H1 (cell line): ENCODE measurements at regions not wholly inside any gene's neighbourhood (a gene's known extent, or its start where the extent isn't known, plus 50 kb on each side); places are given as distances from the start of the nearest gene placed in this dataset.

Experiments used
- CTCF ChIA-PET: fragments of 300-600 bp; sonication (Branson Sonifier 250); formaldehyde crosslinking; loops from one replicate; lab custom pipeline; 2021; ENCODE audit not compliant: partially characterized antibody; lab: Charles Lee
- POLR2A ChIA-PET: fragments of 300-600 bp; sonication (Branson Sonifier 250); formaldehyde crosslinking; loops from one replicate; lab custom pipeline; 2021; ENCODE audit warnings: inconsistent platforms; ENCODE audit not compliant: partially characterized antibody; lab: Charles Lee
- DNase-seq, 2 experiments: peaks; one replicate each; pipeline versions ENCODE4 v3.0.0 to v3.0.0-alpha.2; 2010 to 2022; ENCODE audit warnings: low spot score in 2 of 2, low read depth in 1 of 2, mixed read lengths in 1 of 2
- FAIRE-seq: peaks from 2 replicates; lab custom pipeline; 2011; peaks lifted over from hg19 to GRCh38; lab: Jason Lieb, UNC
- H2AFZ ChIP-seq: 2 replicates; pipeline ENCODE4 v1.8.1; 2012; ENCODE audit warnings: low read length, inconsistent platforms
- H2AK5ac ChIP-seq: 2 replicates; pipeline ENCODE4 v1.6.1; 2013; ENCODE audit warnings: low read depth, low read length
- H2BK120ac ChIP-seq: replicated peaks from 2 replicates; pipeline ENCODE3; 2013; ENCODE audit warnings: low read depth, low read length, inconsistent platforms
- H2BK12ac ChIP-seq: 2 replicates; pipeline ENCODE4 v1.6.1; 2013; ENCODE audit warnings: low read depth, low read length
- H2BK15ac ChIP-seq: 2 replicates; pipeline ENCODE4 v1.6.1; 2013; ENCODE audit warnings: low read length
- H2BK20ac ChIP-seq: 2 replicates; pipeline ENCODE4 v1.6.1; 2013; ENCODE audit warnings: low read length
- H2BK5ac ChIP-seq: 2 replicates; pipeline ENCODE4 v1.6.1; 2013; ENCODE audit warnings: low read depth, low read length
- H3K14ac ChIP-seq: 2 replicates; pipeline ENCODE4 v1.6.1; 2013; ENCODE audit warnings: inconsistent platforms; ENCODE audit not compliant: insufficient read length
- H3K18ac ChIP-seq: 2 replicates; pipeline ENCODE4 v1.6.1; 2013; ENCODE audit warnings: low read length; ENCODE audit errors: extremely low read depth
- H3K23ac ChIP-seq: 2 replicates; pipeline ENCODE4 v1.6.1; 2013; ENCODE audit warnings: inconsistent platforms; ENCODE audit not compliant: insufficient read length
- H3K23me2 ChIP-seq: 2 replicates; pipeline ENCODE4 v1.6.1; 2013; ENCODE audit warnings: low read depth, low read length
- H3K27ac ChIP-seq: 2 replicates; pipeline ENCODE4 v1.6.1; 2011; ENCODE audit warnings: low read depth, low read length, inconsistent platforms
- H3K27me3 ChIP-seq, 4 experiments: replicated peaks in 1 of 4; 1 replicate in 1 of 4; 2 replicates in 3 of 4; pipeline versions ENCODE4 v1.6.1 to v1.8.1; 2011 to 2013; ENCODE audit warnings: low read length in 3 of 4, mild to moderate bottlenecking in 3 of 4, inconsistent platforms in 2 of 4, mixed read lengths in 2 of 4, moderate library complexity in 1 of 4; ENCODE audit not compliant: control insufficient read depth in 3 of 4, insufficient read depth in 3 of 4; ENCODE audit errors: extremely low read depth in 1 of 4
- H3K36me3 ChIP-seq, 4 experiments: 2 replicates each; pipeline versions ENCODE4 v1.6.1 to v1.8.1; 2011 to 2013; ENCODE audit warnings: mild to moderate bottlenecking in 4 of 4, low read length in 3 of 4, moderate library complexity in 2 of 4, control low read depth in 1 of 4, inconsistent platforms in 1 of 4; ENCODE audit not compliant: insufficient read depth in 4 of 4, control insufficient read depth in 2 of 4
- H3K4ac ChIP-seq: replicated peaks from 2 replicates; pipeline ENCODE3; 2013; ENCODE audit warnings: low read length, low read depth, mixed read lengths, inconsistent platforms; ENCODE audit not compliant: insufficient read length
- H3K4me1 ChIP-seq, 4 experiments: replicated peaks in 1 of 4; 1 replicate in 1 of 4; 2 replicates in 3 of 4; pipeline versions ENCODE4 v1.6.1 to v1.8.1; 2011 to 2013; ENCODE audit warnings: low read length in 3 of 4, inconsistent platforms in 2 of 4, mixed read lengths in 1 of 4; ENCODE audit not compliant: insufficient read depth in 4 of 4, control insufficient read depth in 3 of 4
- H3K4me2 ChIP-seq, 2 experiments: 2 replicates each; pipeline versions ENCODE4 v1.6.1 to v1.8.1; 2011 to 2013; ENCODE audit warnings: low read depth in 2 of 2, low read length in 2 of 2, control low read depth in 1 of 2, inconsistent platforms in 1 of 2, mild to moderate bottlenecking in 1 of 2; ENCODE audit not compliant: insufficient read depth in 1 of 2
- H3K4me3 ChIP-seq, 4 experiments: fragments of 200-600, 300-600 bp in 1 of 4; sonication (generic), shearing (Covaris generic), sonication (Bioruptor Twin) in 1 of 4; 2 replicates each; pipeline versions ENCODE4 v1.5.1 to v1.8.1; 2011 to 2016; ENCODE audit warnings: low read length in 4 of 4, low read depth in 3 of 4, control low read depth in 2 of 4, inconsistent platforms in 2 of 4, mild to moderate bottlenecking in 2 of 4, mixed read lengths in 1 of 4, moderate library complexity in 1 of 4; ENCODE audit not compliant: insufficient read depth in 2 of 4; ENCODE audit errors: extremely low read depth in 1 of 4
- H3K56ac ChIP-seq: replicated peaks from 2 replicates; pipeline ENCODE3; 2013; ENCODE audit warnings: low read depth, mild to moderate bottlenecking, mixed read lengths, low read length, inconsistent platforms; ENCODE audit not compliant: insufficient read length
- H3K79me1 ChIP-seq: 2 replicates; pipeline ENCODE4 v1.6.1; 2013; ENCODE audit warnings: low read depth, low read length, control low read depth
- H3K79me2 ChIP-seq, 2 experiments: 2 replicates each; pipeline versions ENCODE4 v1.6.1 to v1.8.1; 2012 to 2013; ENCODE audit warnings: low read length in 2 of 2, mild to moderate bottlenecking in 2 of 2, inconsistent platforms in 1 of 2; ENCODE audit not compliant: insufficient read depth in 2 of 2, control insufficient read depth in 1 of 2
- H3K9ac ChIP-seq, 4 experiments: replicated peaks in 1 of 4; 1 replicate in 1 of 4; 2 replicates in 3 of 4; pipeline versions ENCODE4 v1.6.1 to v1.8.1; 2011 to 2013; ENCODE audit warnings: low read depth in 3 of 4, low read length in 3 of 4, control low read depth in 2 of 4, mild to moderate bottlenecking in 2 of 4, moderate library complexity in 2 of 4, inconsistent platforms in 1 of 4; ENCODE audit errors: extremely low read depth in 1 of 4
- H3K9me3 ChIP-seq, 2 experiments: 2 replicates each; pipeline versions ENCODE4 v1.6.1 to v1.8.1; 2012 to 2013; ENCODE audit warnings: mild to moderate bottlenecking in 2 of 2, moderate library complexity in 2 of 2, control low read depth in 1 of 2, inconsistent platforms in 1 of 2, low read depth in 1 of 2, low read length in 1 of 2, mixed read lengths in 1 of 2; ENCODE audit not compliant: insufficient read depth in 2 of 2
- H4K20me1 ChIP-seq, 2 experiments: replicated peaks in 1 of 2; 2 replicates each; pipeline versions ENCODE3 to v1.8.1; 2011 to 2013; ENCODE audit warnings: inconsistent platforms in 2 of 2, low read length in 2 of 2, mild to moderate bottlenecking in 1 of 2; ENCODE audit not compliant: insufficient read depth in 2 of 2, control insufficient read depth in 1 of 2
- H4K5ac ChIP-seq: 2 replicates; pipeline ENCODE4 v1.6.1; 2013; ENCODE audit warnings: low read length, low read depth, mixed read lengths, inconsistent platforms; ENCODE audit not compliant: insufficient read length
- H4K8ac ChIP-seq: 2 replicates; pipeline ENCODE4 v1.8.0; 2013; ENCODE audit warnings: mild to moderate bottlenecking, moderate library complexity, low read length, inconsistent platforms; ENCODE audit not compliant: insufficient read depth; ENCODE audit errors: extremely low read depth
- H4K91ac ChIP-seq: replicated peaks from 2 replicates; pipeline ENCODE3; 2013; ENCODE audit warnings: low read length, mixed read lengths, inconsistent platforms; ENCODE audit not compliant: insufficient read length
- ATF2 ChIP-seq: IDR thresholded peaks from 2 replicates; pipeline ENCODE4 v1.6.1; 2012; ENCODE audit warnings: low read length, inconsistent platforms
- BACH1 ChIP-seq: IDR thresholded peaks from 2 replicates; pipeline ENCODE4 v1.6.1; 2012; ENCODE audit warnings: low read length, improper control_type of control experiment
- CHD1 ChIP-seq: IDR thresholded peaks from 2 replicates; pipeline ENCODE4 v1.6.1; 2012; ENCODE audit warnings: low read depth, low read length, improper control_type of control experiment
- MAFK ChIP-seq: IDR thresholded peaks from 2 replicates; pipeline ENCODE4 v1.6.1; 2012; ENCODE audit warnings: low read depth, mild to moderate bottlenecking, improper control_type of control experiment, low read length
- POLR2AphosphoS5 ChIP-seq: IDR thresholded peaks from 2 replicates; pipeline ENCODE4 v1.6.1; 2011; ENCODE audit warnings: low read depth, low read length
- RBBP5 ChIP-seq: IDR thresholded peaks from 2 replicates; pipeline ENCODE4 v1.7.1; 2012; ENCODE audit warnings: low read depth, mild to moderate bottlenecking, inconsistent platforms, low read length, moderate library complexity, borderline replicate concordance
- RXRA ChIP-seq: IDR thresholded peaks from 2 replicates; pipeline ENCODE4 v1.6.1; 2011; ENCODE audit warnings: low read depth, mild to moderate bottlenecking, low read length, moderate library complexity; ENCODE audit not compliant: insufficient read depth
- SAP30 ChIP-seq: fragments of 300-600 bp; sonication (generic); IDR thresholded peaks from 2 replicates; pipeline ENCODE4 v1.7.1; 2012; ENCODE audit warnings: low read length, moderate library complexity, mild to moderate bottlenecking, inconsistent platforms; ENCODE audit not compliant: insufficient read depth, insufficient replicate concordance
- YY1 ChIP-seq: IDR thresholded peaks from 2 replicates; pipeline ENCODE4 v1.6.1; 2011; ENCODE audit warnings: low read depth, mild to moderate bottlenecking, low read length
- WGBS, 2 experiments: shearing (Covaris generic) in 1 of 2; methylation state at CpG; one replicate each; pipeline versions ENCODE4 v1.1.6 to v1.1.7; 2013 to 2015; ENCODE audit warnings: low lambda C conversion rate in 2 of 2, mixed read lengths in 2 of 2, inconsistent platforms in 1 of 2, low coverage in 1 of 2, missing lambda C conversion rate in 1 of 2; ENCODE audit not compliant: insufficient replicate concordance in 2 of 2, insufficient coverage in 1 of 2, insufficient read length in 1 of 2; ENCODE audit errors: extremely low coverage in 1 of 2, missing lambda C conversion rate in 1 of 2; 5-methylcytosine and 5-hydroxymethylcytosine counted together

DNA sequence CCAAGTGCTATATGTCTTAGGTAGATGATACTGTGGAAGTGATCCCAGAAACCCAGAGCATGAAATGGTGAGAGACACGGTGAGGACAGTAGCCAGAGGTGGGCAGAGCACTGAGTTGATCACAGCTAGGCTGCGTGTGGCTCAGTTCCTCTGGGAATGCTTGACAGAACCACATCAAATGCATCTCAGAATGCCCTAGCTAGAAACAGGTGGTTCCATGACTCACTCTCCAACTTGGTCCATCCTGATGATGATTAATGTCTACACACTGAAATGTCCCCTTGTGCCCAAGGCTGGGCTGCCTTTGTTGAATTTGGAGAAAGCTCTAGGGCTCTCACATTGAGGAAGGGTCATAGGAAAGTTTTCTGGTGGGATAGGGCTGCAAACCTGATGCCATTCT lies 113.6 kb downstream of the ZNF518B start:
- no peak overlapping the region for H2BK15ac ChIP-seq
- WGBS, 2 experiments, result 88% methylated on average over 2 of the region's 2 CpGs; no CpG with 5 or more reads in 1 of the 2 experiments

More for the DNA sequence above, 113.6 kb downstream of the ZNF518B start:
- no peak overlapping the region for H2AK5ac ChIP-seq
- TF ChIP-seq CHD1 (no peak), MAFK (no peak), YY1 (no peak), POLR2AphosphoS5 (no peak), ATF2 (no peak), RXRA (no peak), RBBP5 (no peak), SAP30 (no peak), BACH1 (no peak)
- FAIRE-seq (no peak), DNase-seq (no peak)
- H3K9ac ChIP-seq, result no peak overlapping the region
- no peak overlapping the region for H4K5ac ChIP-seq
- no peak overlapping the region for H3K18ac ChIP-seq
- no peak overlapping the region; the same call in 1 of the 2 replicates for H3K27ac ChIP-seq
- no peak overlapping the region for H3K14ac ChIP-seq
- H4K20me1 ChIP-seq, result no peaks in the 10 kb centered on the region
- ChIA-PET CTCF (interaction anchor here (3.0 kb wide), 1 partner anchor 178 kb away, joined by 12 read pairs; no protein-coding TSS in a partner anchor), POLR2A (no interaction called here)
- H3K79me1 ChIP-seq, result no peaks in the 10 kb centered on the region
- H4K91ac ChIP-seq, result no peak overlapping the region
- H3K56ac ChIP-seq, result no peak overlapping the region
- no peak overlapping the region for H3K23ac ChIP-seq
- H2BK5ac ChIP-seq, result no peak overlapping the region
- no peak overlapping the region for H2BK120ac ChIP-seq
- H3K9me3 ChIP-seq, result no peaks in the 10 kb centered on the region
- H3K4me1 ChIP-seq, result no peaks in the 10 kb centered on the region
- H3K4me3 ChIP-seq, result no peak overlapping the region
- H3K4me2 ChIP-seq, result no peak overlapping the region
- H3K4ac ChIP-seq, result no peak overlapping the region
- no peak overlapping the region for H2BK20ac ChIP-seq
- no peak overlapping the region for H2AFZ ChIP-seq
- no peaks in the 10 kb centered on the region for H3K36me3 ChIP-seq
- no peaks in the 10 kb centered on the region for H3K23me2 ChIP-seq
- H4K8ac ChIP-seq, result no peak overlapping the region
- H3K27me3 ChIP-seq, result no peaks in the 10 kb centered on the region
- no peaks in the 10 kb centered on the region for H3K79me2 ChIP-seq
- H2BK12ac ChIP-seq, result no peak overlapping the region
